ENCODE measurements at regions not wholly inside any gene's neighbourhood (a gene's known extent, or its start where the extent isn't known, plus 50 kb on each side); places are given as distances from the start of the nearest gene placed in this dataset.

GRCh38 chr22:48103126-48103875, 1340.9 kb downstream of the TBC1D22A start (continued):
- TF ChIP-seq CREB1 (CRISPR knock-in tag; IDR thresholded peaks at IDR 0.05; ENCODE audit: low read depth) (no peak), ETS1 (IDR thresholded peaks at IDR 0.05) (no peak), POLR2AphosphoS5 (IDR thresholded peaks at IDR 0.05; ENCODE audit: low read depth) (no peak), CTCF (conservative IDR thresholded peaks at IDR 0.05; ENCODE audit: low read depth in 2 of 2) (no peak), REST (IDR thresholded peaks at IDR 0.05; ENCODE audit: unreplicated experiment) (no peak), EZH2 (IDR thresholded peaks at IDR 0.05; ENCODE audit: low read depth, unreplicated experiment) (no peak), STAT1 (IDR thresholded peaks at IDR 0.05; ENCODE audit: unreplicated experiment) (no peak), ZNF331 (CRISPR knock-in tag; IDR thresholded peaks at IDR 0.05; ENCODE audit: low read depth) (no peak), NANOG (IDR thresholded peaks at IDR 0.05; ENCODE audit: borderline replicate concordance) (no peak)

- no peaks in the 10 kb centered on the region for H4K20me1 ChIP-seq (replicated peaks; ENCODE audit: insufficient read depth)
- TF ChIP-seq POLR2AphosphoS5 (IDR thresholded peaks at IDR 0.05; ENCODE audit: low read depth) (no peak), CREB1 (CRISPR knock-in tag; IDR thresholded peaks at IDR 0.05; ENCODE audit: low read depth) (no peak), CTCF (conservative IDR thresholded peaks at IDR 0.05; ENCODE audit: low read depth in 2 of 2) (no peak), ZNF114 (CRISPR knock-in tag; IDR thresholded peaks at IDR 0.05) (no peak), NANOG (IDR thresholded peaks at IDR 0.05; ENCODE audit: borderline replicate concordance) (no peak)
These were observed 1340.1 kb downstream of the TBC1D22A start for GRCh38 chr22:48102581-48102980.

More at GRCh38 chr22:48102581-48102980, 1340.1 kb downstream of the TBC1D22A start:
- Histone ChIP-seq H3K79me2 (replicated peaks; ENCODE audit: insufficient read depth) (no peaks in the 10 kb centered on the region), H3K9me2 (ENCODE audit: insufficient read depth) (no peaks in the 10 kb centered on the region), H3F3A (replicated peaks; ENCODE audit: low read depth) (no peaks in the 10 kb centered on the region), H3K4me3 (no peak overlapping the region), H3K27ac (ENCODE audit: low read depth) (no peak overlapping the region), H2AFZ (no peak overlapping the region), H3K4me1 (ENCODE audit: insufficient read depth) (no peaks in the 10 kb centered on the region), H3K27me3 (ENCODE audit: insufficient read depth) (no peaks in the 10 kb centered on the region), H3K36me3 (ENCODE audit: insufficient read depth) (no peaks in the 10 kb centered on the region), H3K4me2 (no peak overlapping the region)
- Mint-ChIP-seq H3K4me3 (no peak overlapping the region), H3K27ac (no peak overlapping the region), H3K4me1 (no peaks in the 10 kb centered on the region; the same call in 2 of the 3 replicates), H3K36me3 (ENCODE audit: low read depth) (no peaks in the 10 kb centered on the region), H3K27me3 (ENCODE audit: insufficient read depth, low read depth, poor library complexity) (peaks cover 13% of the 10 kb centered on the region), H3K9me3 (peaks cover 5% of the 10 kb centered on the region)
- no peak for DNase-seq (ENCODE audit: low spot score)
- no peak for ATAC-seq

Measured in GM23338 (cell line).